Immature natural killer cell (primary cell): ENCODE measurements at regions not wholly inside any gene's neighbourhood (a gene's known extent, or its start where the extent isn't known, plus 50 kb on each side); places are given as distances from the start of the nearest gene placed in this dataset.

Source experiments
- DNase-seq, 3 donors: peaks; one replicate each; pipeline ENCODE4 v3.0.0; 2022; ENCODE audit warnings: mixed read lengths in 1 of 3
- H3K27ac Mint-ChIP-seq, 6 donors: one replicate each; pipeline ENCODE4 v1.8.0; 2020; ENCODE audit warnings: mixed read lengths in 6 of 6, mild to moderate bottlenecking in 5 of 6, inconsistent platforms in 4 of 6, moderate library complexity in 3 of 6
- H3K27me3 Mint-ChIP-seq, 3 donors: one replicate each; pipeline ENCODE4 v1.8.0; 2020 to 2021; ENCODE audit warnings: low read depth in 3 of 3, mild to moderate bottlenecking in 3 of 3, mixed read lengths in 3 of 3, moderate library complexity in 3 of 3, inconsistent platforms in 1 of 3
- H3K36me3 Mint-ChIP-seq, 3 donors: one replicate each; pipeline ENCODE4 v1.8.0; 2020; ENCODE audit warnings: mixed read lengths in 3 of 3, inconsistent platforms in 2 of 3, mild to moderate bottlenecking in 2 of 3
- H3K4me1 Mint-ChIP-seq, 2 donors: one replicate each; pipeline ENCODE4 v1.8.0; 2020; ENCODE audit warnings: inconsistent platforms in 2 of 2, mild to moderate bottlenecking in 2 of 2, mixed read lengths in 2 of 2, moderate library complexity in 1 of 2
- H3K4me3 Mint-ChIP-seq, 5 donors: one replicate each; pipeline ENCODE4 v1.8.0; 2020; ENCODE audit warnings: mild to moderate bottlenecking in 5 of 5, mixed read lengths in 5 of 5, inconsistent platforms in 3 of 5, moderate library complexity in 3 of 5
- H3K9me3 Mint-ChIP-seq, 6 donors: one replicate each; pipeline ENCODE4 v1.8.0; 2020; ENCODE audit warnings: mild to moderate bottlenecking in 6 of 6, mixed read lengths in 6 of 6, inconsistent platforms in 4 of 6, moderate library complexity in 3 of 6

DNA sequence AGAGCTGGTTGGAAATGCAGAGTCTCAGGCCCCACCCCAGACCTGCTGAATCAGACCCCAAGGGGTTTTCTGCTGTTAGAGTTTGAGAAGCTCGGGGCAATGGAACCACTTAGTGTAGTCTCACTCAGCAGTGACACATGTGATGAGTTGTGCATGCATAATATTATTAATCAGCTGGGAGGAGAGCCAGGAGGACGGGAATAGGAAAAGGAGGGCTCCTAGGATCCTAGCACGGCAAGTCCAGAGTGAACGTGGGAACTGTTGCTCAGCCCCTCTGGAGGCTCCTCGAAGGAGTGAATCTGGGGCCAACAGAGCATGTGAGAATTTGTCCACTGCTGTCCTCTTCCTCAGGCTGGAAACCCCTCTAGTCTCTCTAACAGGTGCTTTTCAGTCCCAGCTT lies 87.1 kb downstream of the HS1BP3 start:
- no peaks in the 10 kb centered on the region for H3K36me3 Mint-ChIP-seq
- no peaks in the 10 kb centered on the region for H3K9me3 Mint-ChIP-seq
- H3K4me3 Mint-ChIP-seq = no peak overlapping the region
- H3K27me3 Mint-ChIP-seq = peaks cover 0 to 3% (median 1%) of the 10 kb centered on the region in 3 donors
- no peak overlapping the region for H3K27ac Mint-ChIP-seq
- DNase-seq = no peak
- H3K4me1 Mint-ChIP-seq = no peaks in the 10 kb centered on the region

DNA sequence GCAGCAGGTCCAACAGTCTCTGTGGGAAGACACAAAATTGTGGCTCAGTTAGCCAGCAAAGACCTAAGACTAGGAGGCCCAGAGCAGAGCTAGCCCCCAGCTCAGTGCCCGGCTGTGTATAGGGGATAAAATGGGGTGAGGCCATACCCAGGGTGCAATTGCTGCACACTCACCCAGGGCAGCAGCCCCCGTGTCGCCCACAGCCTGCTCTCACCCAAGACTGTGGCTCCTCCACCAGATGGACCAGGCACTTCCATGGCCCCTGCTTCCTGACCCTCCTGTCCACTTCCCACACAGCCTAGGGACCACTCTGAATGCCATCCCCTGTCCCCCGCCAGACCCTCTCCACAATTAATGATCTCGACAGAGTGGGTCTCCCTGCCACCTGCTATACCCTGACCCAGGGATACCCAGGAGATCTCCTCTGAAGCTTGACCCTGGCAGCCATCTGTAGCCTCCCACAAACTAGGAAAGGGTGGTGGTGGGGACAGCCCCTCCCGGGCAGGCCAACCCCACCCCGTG lies 85.7 kb downstream of the HS1BP3 start:
- Mint-ChIP-seq H3K4me1 (no peaks in the 10 kb centered on the region), H3K36me3 (no peaks in the 10 kb centered on the region), H3K27ac (peak overlapping the region in 1 of 6 donors; percentile 28), H3K9me3 (no peaks in the 10 kb centered on the region), H3K27me3 (peaks cover 0 to 3% (median under 1%) of the 10 kb centered on the region in 3 donors), H3K4me3 (no peak overlapping the region)
- DNase-seq = no peak

DNA sequence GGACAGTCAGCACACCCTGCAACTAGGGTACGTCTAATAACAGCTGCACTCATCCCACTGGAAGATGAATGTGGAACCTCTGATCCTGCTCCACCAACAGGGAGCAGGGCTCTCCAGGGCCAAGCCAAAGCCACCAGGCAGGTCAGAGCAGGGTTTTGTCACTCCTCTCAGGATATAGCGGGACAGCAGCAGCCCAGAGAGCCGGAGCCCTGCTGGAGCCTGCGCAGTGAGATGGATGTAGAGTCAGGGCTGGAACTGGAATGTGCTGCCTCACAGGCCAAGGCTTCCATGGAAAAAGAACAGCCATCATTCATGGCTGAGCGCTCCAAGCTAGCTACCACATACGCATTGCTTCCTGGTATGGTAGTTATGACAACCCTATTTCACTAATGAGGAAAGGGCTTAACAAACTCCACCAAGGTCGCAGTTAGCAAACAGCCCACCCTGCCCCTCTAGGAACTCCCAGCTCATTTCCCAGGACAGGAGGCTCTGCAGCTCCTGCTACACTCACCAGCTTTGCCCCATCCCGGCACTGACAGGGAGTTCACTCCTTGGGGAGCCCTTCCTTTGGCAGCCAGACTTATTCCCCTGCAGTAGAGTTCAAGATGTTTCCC lies 85.2 kb downstream of the HS1BP3 start:
- H3K4me3 Mint-ChIP-seq = no peak overlapping the region
- DNase-seq = no peak
- no peaks in the 10 kb centered on the region for H3K9me3 Mint-ChIP-seq
- no peak overlapping the region for H3K27ac Mint-ChIP-seq
- H3K27me3 Mint-ChIP-seq = peaks cover 0 to 3% (median 2%) of the 10 kb centered on the region in 3 donors
- no peaks in the 10 kb centered on the region for H3K4me1 Mint-ChIP-seq
- no peaks in the 10 kb centered on the region for H3K36me3 Mint-ChIP-seq

DNA sequence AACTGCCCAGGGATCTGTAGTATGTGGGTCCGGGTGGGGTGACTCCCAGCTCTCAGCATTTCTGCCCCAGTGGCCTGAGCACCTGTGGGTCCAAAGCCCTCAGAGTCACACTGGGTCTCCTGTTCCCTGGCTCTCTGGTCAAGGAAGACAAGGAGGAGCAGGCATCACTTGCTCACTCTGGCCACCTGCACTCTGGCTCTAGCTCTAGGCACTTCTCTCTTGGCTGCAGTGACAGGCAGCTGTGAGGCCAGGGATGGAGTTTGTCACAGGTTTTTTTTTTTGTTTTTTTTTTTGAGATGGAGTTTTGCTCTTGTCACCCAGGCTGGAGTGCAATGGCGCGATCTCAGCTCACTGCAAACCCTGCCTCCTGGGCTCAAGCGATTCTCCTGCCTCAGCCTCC lies 84.6 kb downstream of the HS1BP3 start:
- no peaks in the 10 kb centered on the region for H3K4me1 Mint-ChIP-seq
- H3K4me3 Mint-ChIP-seq = no peak overlapping the region
- H3K9me3 Mint-ChIP-seq = no peaks in the 10 kb centered on the region
- H3K27me3 Mint-ChIP-seq = peaks cover 0 to 3% (median 2%) of the 10 kb centered on the region in 3 donors
- no peak overlapping the region for H3K27ac Mint-ChIP-seq
- no peak for DNase-seq
- H3K36me3 Mint-ChIP-seq = no peaks in the 10 kb centered on the region

DNA sequence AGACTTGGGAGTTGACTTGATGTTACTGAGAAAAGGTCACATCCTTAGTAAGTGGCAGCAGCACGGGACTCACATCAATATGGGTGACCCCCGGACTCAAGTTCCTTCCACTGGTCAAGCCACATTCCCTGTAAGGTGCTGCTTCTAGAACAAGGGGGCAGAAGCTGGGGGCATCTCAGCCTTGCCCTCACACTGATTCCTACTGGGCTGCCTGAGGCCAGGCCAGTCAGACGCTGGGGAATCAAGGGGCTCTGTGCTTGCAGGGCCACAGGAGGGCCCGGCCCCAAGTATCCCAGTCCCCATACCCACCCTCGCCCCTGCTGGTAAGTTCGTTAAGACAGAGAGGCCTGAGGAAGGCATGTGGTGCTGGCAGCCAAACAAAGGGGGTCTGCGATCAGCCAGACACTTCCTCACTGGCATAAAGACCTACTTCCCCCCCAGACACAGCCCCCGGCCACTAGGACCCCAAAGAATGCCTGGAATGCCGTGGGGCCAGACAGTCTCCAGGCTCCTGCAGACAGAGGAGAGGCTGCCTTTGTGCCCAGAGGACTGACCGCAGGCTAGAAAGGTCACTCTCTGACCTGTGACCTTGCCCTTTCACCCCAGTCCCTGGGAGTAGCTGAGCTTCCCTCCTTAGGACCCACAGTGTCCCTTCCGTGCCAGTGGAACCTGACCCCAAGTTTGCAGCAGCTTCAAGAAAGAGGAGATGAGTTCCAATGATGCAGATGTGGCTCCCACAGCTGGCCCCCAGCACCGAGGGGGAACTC lies 83.6 kb downstream of the HS1BP3 start:
- H3K27ac Mint-ChIP-seq = no peak overlapping the region
- peaks cover 0 to 3% (median 2%) of the 10 kb centered on the region in 3 donors for H3K27me3 Mint-ChIP-seq
- H3K4me3 Mint-ChIP-seq = no peak overlapping the region
- H3K36me3 Mint-ChIP-seq = no peaks in the 10 kb centered on the region
- no peak for DNase-seq
- H3K9me3 Mint-ChIP-seq = no peaks in the 10 kb centered on the region
- H3K4me1 Mint-ChIP-seq = no peaks in the 10 kb centered on the region
